ENCODE measurements at regions not wholly inside any gene's neighbourhood (a gene's known extent, or its start where the extent isn't known, plus 50 kb on each side); places are given as distances from the start of the nearest gene placed in this dataset. TPM values are rescaled to one million over a fixed set of nuclear protein-coding genes. Genes with fewer than 3 reads are reported as not detected.

DNA sequence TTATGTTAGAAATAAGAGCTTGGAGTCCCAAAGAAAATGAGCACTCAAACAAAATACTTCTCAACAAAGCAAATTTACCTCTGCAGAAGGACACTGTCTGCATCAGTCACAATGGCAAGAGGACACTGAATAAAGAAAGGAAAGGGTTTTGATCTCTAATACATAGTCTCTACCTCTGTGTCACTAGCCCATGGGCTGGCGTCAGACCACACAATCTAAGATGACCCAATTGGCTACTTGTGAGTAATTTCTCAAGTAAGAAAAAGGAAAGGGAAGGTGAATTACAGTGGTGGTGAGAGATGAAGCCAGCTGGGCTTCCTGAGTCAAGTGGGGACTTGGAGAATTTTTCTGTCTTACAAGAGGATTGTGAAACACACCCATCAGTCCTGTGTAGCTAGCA lies 257.9 kb upstream of the AMELY start:
- 64 to 73% methylated on average over 1 of the region's 1 CpG for WGBS, 2 experiments (ENCODE audit: low coverage in 1 of 2, low lambda C conversion rate in 2 of 2, missing lambda C conversion rate in 2 of 2)
- Histone ChIP-seq H3K9me2 (ENCODE audit: insufficient read depth) (no peaks in the 10 kb centered on the region), H3K36me3 (ENCODE audit: low read depth) (no peaks in the 10 kb centered on the region), H3K4me3 (no peak overlapping the region), H3F3A (ENCODE audit: insufficient read depth) (no peaks in the 10 kb centered on the region), H3K4me1 (ENCODE audit: insufficient read depth) (no peaks in the 10 kb centered on the region), H3K27ac (no peak overlapping the region), H3K9me3 (ENCODE audit: low read depth) (no peaks in the 10 kb centered on the region), H3K9ac (no peak overlapping the region), H3K4me2 (ENCODE audit: unreplicated experiment) (no peak overlapping the region), H3K27me3 (replicated peaks; ENCODE audit: insufficient read depth) (no peaks in the 10 kb centered on the region), H3K79me2 (ENCODE audit: insufficient read depth) (no peaks in the 10 kb centered on the region), H4K20me1 (ENCODE audit: insufficient read depth) (no peaks in the 10 kb centered on the region), H2AFZ (no peak overlapping the region)
- in situ Hi-C loops (cut with MboI) = no loop called here
- TF ChIP-seq EZH2 (IDR thresholded peaks at IDR 0.05; ENCODE audit: insufficient read depth, poor library complexity, severe bottlenecking) (no peak), EZH2phosphoT487 (IDR thresholded peaks at IDR 0.05; ENCODE audit: insufficient read depth, low read depth) (no peak)
- DNase-seq = no peak

DNA sequence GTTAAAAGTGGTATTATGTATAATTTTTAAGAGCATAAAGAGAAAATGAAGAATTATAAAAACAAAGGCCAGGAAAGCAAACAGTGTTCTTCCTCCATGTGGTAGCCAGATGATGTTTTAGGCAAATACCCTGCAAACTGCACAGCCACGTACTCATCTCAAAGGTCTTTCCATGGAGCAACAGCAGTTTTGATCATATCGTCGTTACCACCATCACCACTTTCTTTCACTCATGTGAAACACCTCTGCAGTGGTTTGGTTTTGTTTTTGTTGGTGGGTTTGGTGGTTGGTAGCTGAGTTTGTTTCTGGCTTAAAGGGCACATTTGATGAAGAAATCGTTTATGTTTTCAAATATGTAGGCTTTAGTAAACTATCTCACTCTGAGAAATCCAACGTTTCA lies 229.9 kb upstream of the AMELY start:
- Histone ChIP-seq H3K9ac (no peak overlapping the region), H4K20me1 (ENCODE audit: insufficient read depth) (no peaks in the 10 kb centered on the region), H3K27ac (no peak overlapping the region), H3F3A (ENCODE audit: insufficient read depth) (no peaks in the 10 kb centered on the region), H3K4me3 (no peak overlapping the region), H3K9me2 (ENCODE audit: insufficient read depth) (no peaks in the 10 kb centered on the region), H3K36me3 (ENCODE audit: low read depth) (no peaks in the 10 kb centered on the region), H2AFZ (no peak overlapping the region), H3K4me2 (ENCODE audit: unreplicated experiment) (no peak overlapping the region), H3K9me3 (ENCODE audit: low read depth) (no peaks in the 10 kb centered on the region), H3K27me3 (replicated peaks; ENCODE audit: insufficient read depth) (no peaks in the 10 kb centered on the region), H3K4me1 (ENCODE audit: insufficient read depth) (no peaks in the 10 kb centered on the region), H3K79me2 (ENCODE audit: insufficient read depth) (no peaks in the 10 kb centered on the region)
- WGBS, 2 experiments (ENCODE audit: low coverage in 1 of 2, low lambda C conversion rate in 2 of 2, missing lambda C conversion rate in 2 of 2) = 0% methylated on average over 5 of the region's 5 CpGs
- in situ Hi-C loops (cut with MboI) = no loop called here
- no peak for DNase-seq
- TF ChIP-seq EZH2phosphoT487 (IDR thresholded peaks at IDR 0.05; ENCODE audit: insufficient read depth, low read depth) (no peak), EZH2 (IDR thresholded peaks at IDR 0.05; ENCODE audit: insufficient read depth, poor library complexity, severe bottlenecking) (no peak)

Small RNA genes in the stretch of these regions (small RNA-seq; reads per million reads assigned to genes)
- gene RF00019 (ENCODE audit: low read depth, low replicate concordance) (not detected), gene RN7SKP282 (ENCODE audit: low read depth, low replicate concordance) (not detected), gene RNU6-521P (ENCODE audit: low read depth, low replicate concordance) (not detected)
